ENCODE measurements at regions not wholly inside any gene's neighbourhood (a gene's known extent, or its start where the extent isn't known, plus 50 kb on each side); places are given as distances from the start of the nearest gene placed in this dataset.

DNA sequence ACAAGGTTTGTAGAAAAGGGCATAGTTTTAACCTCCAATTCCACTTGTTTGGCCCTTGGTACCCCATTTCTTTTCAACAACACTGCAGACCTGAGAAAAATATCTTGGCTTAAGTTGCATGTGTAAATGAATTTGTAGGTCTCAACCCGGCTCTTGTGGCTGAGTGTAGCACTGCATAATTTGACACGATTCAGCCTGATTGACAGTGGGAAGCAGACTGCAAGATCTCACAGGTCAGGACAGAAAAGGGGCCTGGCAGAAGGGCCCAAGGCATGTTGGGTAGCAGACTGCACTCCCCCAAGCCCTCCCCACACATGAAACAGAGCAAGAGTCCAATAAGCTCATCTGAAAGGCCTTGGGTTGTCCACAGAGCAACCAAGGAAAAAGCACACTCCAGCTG lies 169.7 kb upstream of the SMARCA2 start:
- in situ Hi-C loops (cut with HindIII; ENCODE audit: low pct_unique_long_range_greater_than_20kb, low sequenced_read_pairs): no loop called here
- no peak for TF ChIP-seq JUND (IDR thresholded peaks at IDR 0.05; ENCODE audit: low read depth)
- DNase-seq (ENCODE audit: low read depth in 1 of 2, low spot score in 1 of 2): no peak

DNA sequence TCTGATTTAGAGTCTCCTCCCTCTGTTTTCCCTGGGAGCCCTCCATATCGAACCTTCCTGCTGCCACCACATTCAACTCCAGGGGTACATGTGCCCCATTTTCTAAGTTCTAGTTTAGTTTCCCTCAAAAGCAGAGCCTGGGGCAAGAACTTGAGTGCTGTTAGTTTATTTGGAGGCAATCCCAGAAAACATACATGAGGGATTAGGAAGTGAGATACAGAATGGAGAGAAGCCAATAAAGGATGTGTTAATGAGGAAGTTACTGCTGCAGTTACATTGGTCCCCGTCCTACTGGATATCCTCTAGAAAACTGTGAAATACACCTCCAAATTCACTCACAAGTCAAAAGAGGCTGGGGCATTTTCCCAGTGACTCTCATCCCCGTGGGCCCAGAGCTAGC lies 159.4 kb upstream of the SMARCA2 start:
- no peak for TF ChIP-seq JUND (IDR thresholded peaks at IDR 0.05; ENCODE audit: low read depth)
- no peak for DNase-seq (ENCODE audit: low read depth in 1 of 2, low spot score in 1 of 2)
- in situ Hi-C loops (cut with HindIII; ENCODE audit: low pct_unique_long_range_greater_than_20kb, low sequenced_read_pairs): no loop called here

DNA sequence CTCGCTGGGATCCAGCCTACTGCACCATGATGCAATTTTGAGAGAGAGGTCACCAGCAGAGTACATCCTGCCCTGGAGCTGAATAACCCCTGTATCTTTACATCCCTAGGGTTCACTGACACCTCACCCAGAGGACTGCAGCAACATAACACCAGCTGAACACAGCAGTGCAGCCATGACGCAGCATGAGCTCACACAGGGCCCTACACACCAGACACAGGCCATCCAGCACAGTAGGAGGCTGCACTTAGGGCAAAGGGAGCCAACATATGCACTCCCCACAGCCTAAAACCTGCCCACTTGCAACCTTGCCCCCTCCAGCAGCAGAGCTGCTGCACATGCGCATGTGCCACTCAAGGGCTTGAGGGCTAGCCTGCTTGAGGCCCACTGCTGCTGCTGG lies 157.3 kb upstream of the SMARCA2 start:
- no peak for TF ChIP-seq JUND (IDR thresholded peaks at IDR 0.05; ENCODE audit: low read depth)
- DNase-seq (ENCODE audit: low read depth in 1 of 2, low spot score in 1 of 2): no peak
- in situ Hi-C loops (cut with HindIII; ENCODE audit: low pct_unique_long_range_greater_than_20kb, low sequenced_read_pairs): no loop called here

DNA sequence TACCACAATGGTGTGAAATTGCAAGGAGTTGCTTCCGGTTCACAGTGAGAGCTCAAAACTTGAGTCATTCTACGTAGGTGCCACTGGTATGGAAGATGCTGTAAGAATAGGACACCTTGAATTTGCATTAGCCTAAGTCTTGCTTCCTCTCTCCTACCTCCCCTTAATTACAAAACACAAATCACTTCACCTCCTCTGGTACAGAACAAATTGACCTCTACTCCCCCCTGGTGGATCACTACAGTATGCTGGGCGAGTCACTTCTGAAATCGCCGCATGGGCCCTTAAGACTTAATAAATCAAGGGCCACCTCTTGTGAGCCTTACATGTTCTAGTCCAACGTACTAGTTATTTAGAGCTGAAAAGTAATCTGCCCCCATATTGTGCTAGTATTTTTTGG lies 145.3 kb upstream of the SMARCA2 start:
- in situ Hi-C loops (cut with HindIII; ENCODE audit: low pct_unique_long_range_greater_than_20kb, low sequenced_read_pairs): no loop called here
- peak in 1 of 2 experiments; percentile 45 for DNase-seq (ENCODE audit: low read depth in 1 of 2, low spot score in 1 of 2)
- no peak for TF ChIP-seq JUND (IDR thresholded peaks at IDR 0.05; ENCODE audit: low read depth)

DNA sequence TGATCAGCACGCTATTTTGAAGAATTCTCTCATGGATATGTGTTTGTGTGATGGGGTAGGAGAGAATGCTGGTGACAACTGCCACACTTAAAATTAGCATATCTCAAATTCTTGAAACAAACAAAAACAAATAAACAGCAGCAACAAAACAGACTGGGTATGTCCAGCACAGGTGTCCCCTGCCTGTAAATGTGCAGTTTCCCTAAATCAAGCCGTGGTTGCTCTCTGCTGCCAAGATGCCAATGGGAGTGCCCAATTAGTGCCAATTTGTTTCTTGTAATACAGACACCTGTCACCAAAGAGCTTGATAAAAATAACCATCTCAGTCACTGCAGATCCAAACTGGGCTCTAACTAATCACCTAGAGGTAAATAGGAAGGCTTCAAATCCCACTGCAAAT lies 144.2 kb upstream of the SMARCA2 start:
- in situ Hi-C loops (cut with HindIII; ENCODE audit: low pct_unique_long_range_greater_than_20kb, low sequenced_read_pairs): no loop called here
- DNase-seq (ENCODE audit: low read depth in 1 of 2, low spot score in 1 of 2): no peak
- no peak for TF ChIP-seq JUND (IDR thresholded peaks at IDR 0.05; ENCODE audit: low read depth)

DNA sequence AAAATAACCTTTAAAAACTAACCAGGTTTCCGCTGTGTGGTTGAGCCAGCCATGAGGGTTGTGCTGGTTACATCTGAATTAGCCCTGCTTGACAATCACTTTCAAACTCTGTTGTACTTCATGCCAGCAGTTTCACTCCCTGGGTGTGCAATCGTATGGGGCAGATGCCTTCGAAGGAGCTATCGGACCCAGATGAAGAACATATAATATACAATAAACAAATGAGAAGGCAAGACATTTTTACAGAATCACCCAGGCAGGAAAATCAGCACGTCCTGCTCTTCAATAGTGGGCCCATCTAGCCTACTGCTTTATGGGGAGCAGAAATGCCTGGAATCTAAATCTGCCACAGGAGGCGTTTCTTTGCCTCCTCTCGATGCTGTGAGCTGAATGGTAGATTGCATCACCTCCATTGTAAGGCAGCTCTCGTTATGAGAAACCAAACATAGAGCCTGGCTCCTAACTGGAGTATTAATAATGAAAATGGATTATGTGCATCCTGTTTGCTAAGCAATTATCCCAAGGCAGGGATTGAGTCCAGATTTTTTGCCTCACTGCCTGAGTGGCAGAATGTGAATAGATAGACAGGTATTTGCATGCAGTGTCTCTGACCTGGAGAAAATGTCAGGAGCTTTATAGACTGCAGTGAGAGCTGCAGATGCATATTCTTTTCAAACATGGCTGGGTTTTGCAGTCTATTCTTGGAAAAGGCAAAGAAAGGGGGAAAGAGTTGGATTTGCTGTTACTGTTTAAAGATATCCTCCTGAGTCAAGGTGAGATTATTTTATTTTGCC lies 143.3 kb upstream of the SMARCA2 start:
- in situ Hi-C loops (cut with HindIII; ENCODE audit: low pct_unique_long_range_greater_than_20kb, low sequenced_read_pairs): no loop called here
- DNase-seq (ENCODE audit: low read depth in 1 of 2, low spot score in 1 of 2): peak in 1 of 2 experiments; percentile 47
- TF ChIP-seq JUND (IDR thresholded peaks at IDR 0.05; ENCODE audit: low read depth): no peak

DNA sequence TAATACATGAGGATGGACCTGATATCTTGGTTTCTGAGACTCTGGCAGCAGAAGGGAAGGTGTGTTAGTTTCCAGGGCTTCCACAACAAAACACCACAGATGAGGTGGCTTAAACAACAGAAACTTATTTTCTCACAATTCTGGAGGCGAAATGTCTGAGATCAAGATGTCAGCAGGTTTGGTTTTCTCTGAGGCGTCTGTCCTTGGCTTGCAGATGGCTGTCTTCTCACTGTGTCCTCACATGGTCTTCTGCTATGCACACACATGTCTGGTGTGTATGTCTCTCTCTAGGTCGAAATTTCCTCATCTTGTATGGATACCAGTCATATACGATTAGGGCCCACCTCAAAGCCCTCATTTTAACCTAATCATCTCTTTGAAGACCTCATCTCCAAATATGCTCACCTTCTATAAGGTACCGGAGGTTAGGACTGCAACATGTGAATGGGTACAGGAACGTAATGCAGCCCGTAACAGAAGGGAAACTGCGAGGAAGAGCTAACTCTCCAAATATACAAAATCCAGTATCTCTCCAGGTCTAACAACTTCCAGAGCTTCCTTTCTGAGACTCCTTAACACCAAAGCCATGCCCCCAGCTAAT lies 139.8 kb upstream of the SMARCA2 start:
- in situ Hi-C loops (cut with HindIII; ENCODE audit: low pct_unique_long_range_greater_than_20kb, low sequenced_read_pairs): no loop called here
- DNase-seq (ENCODE audit: low read depth in 1 of 2, low spot score in 1 of 2): no peak
- no peak for TF ChIP-seq JUND (IDR thresholded peaks at IDR 0.05; ENCODE audit: low read depth)

GRCh38 chr9:1875921-1876448 lies 139.2 kb upstream of the SMARCA2 start:
- in situ Hi-C loops (cut with HindIII; ENCODE audit: low pct_unique_long_range_greater_than_20kb, low sequenced_read_pairs): no loop called here
- DNase-seq (ENCODE audit: low read depth in 1 of 2, low spot score in 1 of 2): no peak
- TF ChIP-seq JUND (IDR thresholded peaks at IDR 0.05; ENCODE audit: low read depth): no peak

DNA sequence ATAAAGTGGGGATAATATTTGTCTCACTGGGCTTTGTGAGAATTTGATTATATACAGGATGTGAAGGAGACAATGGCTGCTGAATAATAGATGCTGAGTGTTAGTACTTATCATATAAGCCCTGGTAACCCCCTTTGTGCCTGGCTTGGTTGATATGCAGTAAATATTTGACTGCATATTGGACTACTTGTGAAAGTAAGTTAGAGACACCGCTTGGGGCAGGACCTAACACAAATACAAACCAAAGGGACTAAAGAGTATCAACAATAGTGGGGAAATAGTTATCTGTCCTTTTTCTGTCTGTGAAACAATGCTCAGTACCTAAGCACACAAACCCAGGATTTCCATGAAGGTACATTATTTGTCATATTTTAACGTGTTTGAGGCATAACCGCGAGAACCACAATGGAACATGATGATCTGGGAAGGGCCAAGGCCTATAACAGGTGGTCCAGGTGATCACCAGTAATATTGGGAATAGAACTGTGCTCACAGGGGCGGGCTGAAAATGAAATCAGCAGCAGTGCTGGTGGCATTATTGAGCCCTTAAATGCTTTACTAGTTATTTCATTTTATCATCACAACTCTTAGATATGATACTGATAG lies 138.2 kb upstream of the SMARCA2 start:
- DNase-seq (ENCODE audit: low read depth in 1 of 2, low spot score in 1 of 2): no peak
- TF ChIP-seq JUND (IDR thresholded peaks at IDR 0.05; ENCODE audit: low read depth): no peak
- in situ Hi-C loops (cut with HindIII; ENCODE audit: low pct_unique_long_range_greater_than_20kb, low sequenced_read_pairs): no loop called here

GRCh38 chr9:1877951-1878350 lies 137.2 kb upstream of the SMARCA2 start:
- no peak for TF ChIP-seq JUND (IDR thresholded peaks at IDR 0.05; ENCODE audit: low read depth)
- in situ Hi-C loops (cut with HindIII; ENCODE audit: low pct_unique_long_range_greater_than_20kb, low sequenced_read_pairs): no loop called here
- DNase-seq (ENCODE audit: low read depth in 1 of 2, low spot score in 1 of 2): no peak

DNA sequence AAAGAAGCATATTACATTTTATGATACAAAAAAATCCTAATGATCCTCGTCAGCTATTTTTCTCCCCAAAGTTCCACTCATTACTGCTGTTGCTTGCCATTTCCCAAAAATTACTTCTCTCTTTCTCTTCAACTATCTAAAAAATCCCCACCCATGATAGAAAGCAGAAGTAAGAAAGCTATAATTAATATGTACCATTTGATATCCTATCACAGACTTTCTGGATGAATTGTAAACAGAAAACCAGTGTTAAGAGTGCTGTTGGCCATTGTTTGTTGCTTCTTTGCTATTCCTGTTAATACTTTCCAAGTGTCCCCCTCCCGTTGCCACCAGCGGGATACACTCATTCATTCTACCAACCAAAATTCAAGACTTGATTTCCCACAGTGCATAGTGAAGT lies 136.3 kb upstream of the SMARCA2 start:
- no peak for DNase-seq (ENCODE audit: low read depth in 1 of 2, low spot score in 1 of 2)
- no peak for TF ChIP-seq JUND (IDR thresholded peaks at IDR 0.05; ENCODE audit: low read depth)
- in situ Hi-C loops (cut with HindIII; ENCODE audit: low pct_unique_long_range_greater_than_20kb, low sequenced_read_pairs): no loop called here

GRCh38 chr9:1879501-1879900 lies 135.6 kb upstream of the SMARCA2 start:
- in situ Hi-C loops (cut with HindIII; ENCODE audit: low pct_unique_long_range_greater_than_20kb, low sequenced_read_pairs): no loop called here

GRCh38 chr9:1880038-1880565 lies 135.0 kb upstream of the SMARCA2 start:
- in situ Hi-C loops (cut with HindIII; ENCODE audit: low pct_unique_long_range_greater_than_20kb, low sequenced_read_pairs): no loop called here
- no peak for TF ChIP-seq JUND (IDR thresholded peaks at IDR 0.05; ENCODE audit: low read depth)
- no peak for DNase-seq (ENCODE audit: low read depth in 1 of 2, low spot score in 1 of 2)

More at GRCh38 chr9:1879501-1879900, 135.6 kb upstream of the SMARCA2 start:
- no peak for TF ChIP-seq JUND (IDR thresholded peaks at IDR 0.05; ENCODE audit: low read depth)
- DNase-seq (ENCODE audit: low read depth in 1 of 2, low spot score in 1 of 2): no peak

All from T47D (cell line).